HCT116 (cell line): ENCODE measurements at regions not wholly inside any gene's neighbourhood (a gene's known extent, or its start where the extent isn't known, plus 50 kb on each side); places are given as distances from the start of the nearest gene placed in this dataset.

Experiments used
- FOSL1 ChIP-seq: IDR thresholded peaks from 2 replicates; pipeline ENCODE4 v1.6.1; 2012; ENCODE audit warnings: low read depth
- POLR2A ChIP-seq: IDR thresholded peaks from 2 replicates; pipeline ENCODE4 v1.7.0; 2011; ENCODE audit warnings: borderline replicate concordance; ENCODE audit not compliant: insufficient read depth, insufficient read length; ENCODE audit errors: extremely low read depth
- TF ChIP-seq, protein P1 (sequence below), 3 experiments: fragments of 200-600 bp in 1 of 3; sonication (generic) in 1 of 3; IDR thresholded peaks in 2 of 3; conservative IDR thresholded peaks in 1 of 3; 2 replicates each; pipeline ENCODE4 v1.5.1; 2012 to 2017; ENCODE audit warnings: low read depth in 2 of 3, low read length in 2 of 3, antibody characterized with exemption in 1 of 3, borderline replicate concordance in 1 of 3, control low read depth in 1 of 3, mild to moderate bottlenecking in 1 of 3, mixed read lengths in 1 of 3, mixed run types in 1 of 3, moderate library complexity in 1 of 3; ENCODE audit not compliant: insufficient read depth in 1 of 3

DNA sequence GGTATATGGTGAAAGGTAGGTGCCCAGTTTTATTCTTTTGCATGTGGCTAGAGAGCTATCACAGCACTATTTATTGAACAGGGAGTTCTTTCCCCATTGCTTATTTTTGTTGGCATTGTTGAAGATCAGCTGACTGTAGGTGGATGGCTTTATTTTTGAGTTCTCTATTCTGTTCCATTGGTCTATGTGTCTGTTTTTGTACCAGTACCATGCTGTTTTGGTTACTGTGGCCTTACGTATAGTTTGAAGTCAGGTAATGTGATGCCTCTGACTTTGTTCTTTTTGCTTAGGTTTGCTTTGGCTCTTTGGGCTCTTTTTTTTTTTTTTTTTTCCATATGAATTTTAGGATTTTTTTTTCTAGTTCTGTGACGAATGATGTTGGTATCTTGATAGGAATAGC is 139.2 kb upstream of the CTNNB1 start:
- no peak for TF ChIP-seq FOSL1
- TF ChIP-seq, protein P1, sequence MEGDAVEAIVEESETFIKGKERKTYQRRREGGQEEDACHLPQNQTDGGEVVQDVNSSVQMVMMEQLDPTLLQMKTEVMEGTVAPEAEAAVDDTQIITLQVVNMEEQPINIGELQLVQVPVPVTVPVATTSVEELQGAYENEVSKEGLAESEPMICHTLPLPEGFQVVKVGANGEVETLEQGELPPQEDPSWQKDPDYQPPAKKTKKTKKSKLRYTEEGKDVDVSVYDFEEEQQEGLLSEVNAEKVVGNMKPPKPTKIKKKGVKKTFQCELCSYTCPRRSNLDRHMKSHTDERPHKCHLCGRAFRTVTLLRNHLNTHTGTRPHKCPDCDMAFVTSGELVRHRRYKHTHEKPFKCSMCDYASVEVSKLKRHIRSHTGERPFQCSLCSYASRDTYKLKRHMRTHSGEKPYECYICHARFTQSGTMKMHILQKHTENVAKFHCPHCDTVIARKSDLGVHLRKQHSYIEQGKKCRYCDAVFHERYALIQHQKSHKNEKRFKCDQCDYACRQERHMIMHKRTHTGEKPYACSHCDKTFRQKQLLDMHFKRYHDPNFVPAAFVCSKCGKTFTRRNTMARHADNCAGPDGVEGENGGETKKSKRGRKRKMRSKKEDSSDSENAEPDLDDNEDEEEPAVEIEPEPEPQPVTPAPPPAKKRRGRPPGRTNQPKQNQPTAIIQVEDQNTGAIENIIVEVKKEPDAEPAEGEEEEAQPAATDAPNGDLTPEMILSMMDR (IDR thresholded peaks at IDR 0.05 in 2 of 3, conservative IDR thresholded peaks at IDR 0.05 in 1 of 3; ENCODE audit: borderline replicate concordance in 1 of 3, insufficient read depth in 1 of 3, low read depth in 2 of 3, low read length in 2 of 3), result no peak
- TF ChIP-seq POLR2A, result no peak
